GM23248 (cell line): ENCODE measurements at regions not wholly inside any gene's neighbourhood (a gene's known extent, or its start where the extent isn't known, plus 50 kb on each side); places are given as distances from the start of the nearest gene placed in this dataset.

Experiments used
- DNase-seq: peaks from one replicate; pipeline ENCODE4 v3.0.0-alpha.2; 2015
- H2AFZ ChIP-seq: fragments of 200-600 bp; sonication (generic); 2 replicates; pipeline ENCODE4 v1.6.1; 2016; ENCODE audit warnings: antibody characterized with exemption
- H3F3A ChIP-seq: fragments of 200-600 bp; sonication (generic); 2 replicates; pipeline ENCODE4 v1.6.1; 2016; ENCODE audit warnings: mild to moderate bottlenecking, antibody characterized with exemption, mixed run types; ENCODE audit not compliant: insufficient read depth
- H3K27ac ChIP-seq: fragments of 200-600 bp; sonication (generic); 2 replicates; pipeline ENCODE4 v1.5.1; 2016; ENCODE audit warnings: mild to moderate bottlenecking
- H3K27me3 ChIP-seq: fragments of 200-600 bp; sonication (generic); replicated peaks from 2 replicates; pipeline ENCODE4 v1.6.1; 2016; ENCODE audit warnings: mild to moderate bottlenecking; ENCODE audit not compliant: insufficient read depth
- H3K36me3 ChIP-seq: fragments of 200-600 bp; sonication (generic); 2 replicates; pipeline ENCODE4 v1.6.1; 2016; ENCODE audit warnings: low read depth, mild to moderate bottlenecking
- H3K4me1 ChIP-seq: fragments of 200-600 bp; sonication (generic); 2 replicates; pipeline ENCODE4 v1.6.1; 2016; ENCODE audit warnings: mild to moderate bottlenecking; ENCODE audit not compliant: insufficient read depth
- H3K4me2 ChIP-seq: fragments of 200-600 bp; sonication (generic); one replicate; pipeline ENCODE4 v1.6.1; 2016; ENCODE audit warnings: mild to moderate bottlenecking; ENCODE audit not compliant: unreplicated experiment
- H3K4me3 ChIP-seq: fragments of 200-600 bp; sonication (generic); 2 replicates; pipeline ENCODE4 v1.5.1; 2016; ENCODE audit warnings: mild to moderate bottlenecking
- H3K79me2 ChIP-seq: fragments of 200-600 bp; sonication (generic); 2 replicates; pipeline ENCODE4 v1.6.1; 2016; ENCODE audit warnings: mild to moderate bottlenecking; ENCODE audit not compliant: insufficient read depth
- H3K9ac ChIP-seq: fragments of 200-600 bp; sonication (generic); 2 replicates; pipeline ENCODE4 v1.6.1; 2016; ENCODE audit warnings: mild to moderate bottlenecking
- H3K9me2 ChIP-seq: fragments of 200-600 bp; sonication (generic); 2 replicates; pipeline ENCODE4 v1.6.1; 2016; ENCODE audit warnings: mixed run types, mild to moderate bottlenecking, moderate library complexity; ENCODE audit not compliant: insufficient read depth
- H3K9me3 ChIP-seq: fragments of 200-600 bp; sonication (generic); one replicate; pipeline ENCODE4 v1.6.1; 2017; ENCODE audit warnings: low read depth
- H4K20me1 ChIP-seq: fragments of 200-600 bp; sonication (generic); 2 replicates; pipeline ENCODE4 v1.6.0; 2016; ENCODE audit not compliant: insufficient read depth
- EZH2 ChIP-seq: fragments of 200-600 bp; sonication (generic); IDR thresholded peaks from 2 replicates; pipeline ENCODE4 v1.6.1; 2018; ENCODE audit warnings: antibody characterized with exemption, mild to moderate bottlenecking; ENCODE audit not compliant: insufficient read depth, poor library complexity, severe bottlenecking
- EZH2phosphoT487 ChIP-seq: fragments of 200-600 bp; sonication (generic); IDR thresholded peaks from 2 replicates; pipeline ENCODE4 v1.6.1; 2018; ENCODE audit warnings: antibody characterized with exemption, moderate library complexity, mild to moderate bottlenecking, low read depth; ENCODE audit not compliant: insufficient read depth
- WGBS, 2 experiments: methylation state at CpG; one replicate each; pipeline ENCODE4 v1.1.6; 2015 to 2017; ENCODE audit warnings: low lambda C conversion rate in 2 of 2, low coverage in 1 of 2; ENCODE audit errors: missing lambda C conversion rate in 2 of 2; 5-methylcytosine and 5-hydroxymethylcytosine counted together
- in situ Hi-C: fragments of 300-500 bp; cut with MboI; formaldehyde crosslinking; loops from 2 replicates; pipeline ENCODE4 v1.15.0; 2020

DNA sequence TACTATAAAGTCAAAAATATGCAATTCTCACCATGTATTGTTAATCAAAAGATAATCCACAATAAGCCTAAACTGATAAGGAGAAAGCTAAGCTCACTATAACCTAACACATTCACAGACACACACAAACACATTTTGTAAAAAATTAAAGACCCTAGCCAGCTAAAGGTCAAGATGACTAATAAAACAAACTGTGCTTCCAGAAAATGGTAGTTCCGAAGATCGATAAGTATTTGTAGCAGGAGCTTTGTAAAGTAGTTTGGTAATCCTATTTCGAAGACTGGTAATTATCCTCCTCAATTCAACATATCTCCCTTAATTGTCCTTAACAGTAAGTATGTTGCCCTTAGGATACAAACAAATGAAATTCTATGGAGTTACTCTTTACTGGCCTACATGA is 62.9 kb upstream of the CHMP2B start:
- Histone ChIP-seq H3K4me2 (no peak overlapping the region), H3K4me1 (peaks cover 5% of the 10 kb centered on the region; the same call in 1 of the 2 replicates), H2AFZ (no peak overlapping the region), H3K4me3 (no peak overlapping the region), H3F3A (no peaks in the 10 kb centered on the region), H3K9me3 (no peaks in the 10 kb centered on the region), H3K36me3 (no peaks in the 10 kb centered on the region), H3K9me2 (no peaks in the 10 kb centered on the region), H4K20me1 (no peaks in the 10 kb centered on the region), H3K27me3 (no peaks in the 10 kb centered on the region), H3K27ac (no peak overlapping the region), H3K79me2 (no peaks in the 10 kb centered on the region), H3K9ac (no peak overlapping the region)
- DNase-seq = no peak
- TF ChIP-seq EZH2phosphoT487 (no peak), EZH2 (no peak)
- WGBS, 2 experiments = 92 to 97% methylated on average over 3 of the region's 3 CpGs
- in situ Hi-C loops = no loop called here

DNA sequence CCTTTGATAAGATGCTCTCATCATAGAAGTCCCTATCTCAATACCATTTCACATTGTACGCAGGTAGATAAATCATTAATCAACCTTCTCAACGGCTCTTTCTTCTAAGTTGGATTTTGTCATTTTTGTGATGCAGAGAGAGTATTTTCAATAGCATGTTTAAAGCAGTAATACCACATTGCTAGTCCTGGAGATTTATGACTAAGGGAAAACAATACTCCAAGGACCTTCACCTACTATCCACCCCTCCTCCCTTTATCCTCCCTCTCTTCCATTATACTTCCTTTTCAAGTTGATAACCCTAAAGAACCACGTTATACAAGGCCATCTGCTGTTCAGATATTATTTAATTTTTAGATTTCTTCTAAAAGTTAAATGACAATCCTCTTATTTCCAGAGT is 65.3 kb upstream of the CHMP2B start:
- Histone ChIP-seq H3K9ac (no peak overlapping the region), H3K79me2 (no peaks in the 10 kb centered on the region), H3K4me2 (no peak overlapping the region), H3K9me3 (no peaks in the 10 kb centered on the region), H4K20me1 (no peaks in the 10 kb centered on the region), H2AFZ (no peak overlapping the region), H3K27me3 (no peaks in the 10 kb centered on the region), H3K4me1 (no peaks in the 10 kb centered on the region), H3K9me2 (no peaks in the 10 kb centered on the region), H3F3A (no peaks in the 10 kb centered on the region), H3K4me3 (no peak overlapping the region), H3K36me3 (no peaks in the 10 kb centered on the region), H3K27ac (no peak overlapping the region)
- in situ Hi-C loops = no loop called here
- WGBS, 2 experiments = 62 to 66% methylated on average over 3 of the region's 3 CpGs
- DNase-seq = no peak
- no peak for TF ChIP-seq EZH2phosphoT487
- no peak for TF ChIP-seq EZH2

DNA sequence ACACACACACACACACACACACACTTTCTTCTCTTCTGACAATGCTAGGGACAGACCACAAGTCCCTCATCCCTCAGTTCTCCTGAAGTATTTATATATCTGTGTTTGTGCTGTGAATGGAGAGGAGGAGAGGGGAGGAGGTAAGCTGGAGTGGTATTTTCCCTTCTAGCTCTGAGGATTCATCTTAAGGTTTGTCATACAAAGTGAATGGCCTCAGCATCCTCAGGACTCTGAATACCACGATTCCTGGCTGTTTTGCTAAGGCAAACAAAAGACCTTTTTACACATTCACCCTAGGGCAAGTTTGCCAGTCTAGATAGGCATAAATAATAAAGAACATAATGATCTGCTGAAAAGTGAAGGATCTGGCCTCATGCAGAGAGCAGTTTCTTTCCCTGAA is 65.7 kb upstream of the CHMP2B start:
- 68 to 71% methylated on average over 1 of the region's 1 CpG for WGBS, 2 experiments

DNA sequence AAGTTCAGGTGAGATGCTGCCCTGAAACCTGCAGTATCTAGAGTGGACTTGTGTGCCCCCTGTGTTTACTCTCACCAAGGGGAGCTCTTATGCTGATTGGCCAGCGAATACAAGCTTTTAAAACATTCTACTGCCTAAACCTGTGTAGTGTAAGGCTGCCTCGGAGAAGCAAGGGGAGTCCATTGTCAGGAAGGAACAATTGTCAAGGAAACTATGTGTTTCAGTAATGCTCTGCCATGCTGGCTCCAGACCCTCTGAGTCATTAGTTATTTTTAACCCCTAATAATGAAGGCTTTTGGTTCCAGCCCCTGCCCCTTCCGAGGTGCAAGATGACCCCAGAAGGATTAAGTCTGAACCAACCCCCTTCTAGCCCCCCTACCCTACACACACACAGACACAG is 66.1 kb upstream of the CHMP2B start:
- no peak for TF ChIP-seq EZH2
- 66 to 73% methylated on average over 3 of the region's 3 CpGs for WGBS, 2 experiments
- in situ Hi-C loops = no loop called here
- Histone ChIP-seq H3F3A (no peaks in the 10 kb centered on the region), H3K4me1 (no peaks in the 10 kb centered on the region), H3K4me3 (no peak overlapping the region), H3K27me3 (no peaks in the 10 kb centered on the region), H3K4me2 (no peak overlapping the region), H3K27ac (no peak overlapping the region), H3K9me2 (no peaks in the 10 kb centered on the region), H4K20me1 (no peaks in the 10 kb centered on the region), H3K79me2 (no peaks in the 10 kb centered on the region), H3K9me3 (no peaks in the 10 kb centered on the region), H2AFZ (no peak overlapping the region), H3K9ac (no peak overlapping the region), H3K36me3 (no peaks in the 10 kb centered on the region)
- DNase-seq = no peak

More for the DNA sequence above, 65.7 kb upstream of the CHMP2B start:
- no peaks in the 10 kb centered on the region for H3K4me1 ChIP-seq
- no peak overlapping the region for H3K4me2 ChIP-seq
- no peak overlapping the region for H3K4me3 ChIP-seq
- H3K9me3 ChIP-seq = no peaks in the 10 kb centered on the region
- no peak overlapping the region for H2AFZ ChIP-seq
- DNase-seq = no peak
- H3K27ac ChIP-seq = no peak overlapping the region
- TF ChIP-seq EZH2 (no peak), EZH2phosphoT487 (no peak)
- no peaks in the 10 kb centered on the region for H3K79me2 ChIP-seq
- H3K27me3 ChIP-seq = no peaks in the 10 kb centered on the region
- H3K9me2 ChIP-seq = no peaks in the 10 kb centered on the region
- H4K20me1 ChIP-seq = no peaks in the 10 kb centered on the region
- no peaks in the 10 kb centered on the region for H3F3A ChIP-seq
- no peaks in the 10 kb centered on the region for H3K36me3 ChIP-seq
- H3K9ac ChIP-seq = no peak overlapping the region
- in situ Hi-C loops = no loop called here

DNA sequence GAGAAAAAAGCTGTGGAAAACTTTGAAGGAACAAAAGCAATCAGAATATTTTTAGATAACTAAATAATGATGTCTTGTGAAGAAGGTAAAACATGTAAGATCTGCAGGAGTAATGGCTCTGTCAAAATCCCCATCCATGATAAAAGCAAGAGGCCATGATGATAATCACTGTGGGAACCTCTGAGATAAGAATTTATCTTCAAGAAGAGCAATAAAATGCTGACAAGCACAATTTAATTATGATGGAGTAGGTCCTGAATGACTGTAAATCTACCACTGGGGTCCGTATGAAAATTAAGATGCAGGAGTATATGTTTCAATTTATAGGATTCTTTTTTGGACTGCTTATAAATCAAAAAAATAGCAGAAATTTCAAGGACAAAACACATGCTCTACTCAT is 68.3 kb upstream of the CHMP2B start:
- no peak overlapping the region for H3K27ac ChIP-seq
- no peaks in the 10 kb centered on the region for H3F3A ChIP-seq
- no peak overlapping the region for H3K9ac ChIP-seq
- no peaks in the 10 kb centered on the region for H3K79me2 ChIP-seq
- no peak overlapping the region for H3K4me3 ChIP-seq
- H3K4me1 ChIP-seq = no peaks in the 10 kb centered on the region
- no peaks in the 10 kb centered on the region for H3K36me3 ChIP-seq
- DNase-seq = no peak
- no peaks in the 10 kb centered on the region for H3K9me3 ChIP-seq
- H3K4me2 ChIP-seq = no peak overlapping the region
- H2AFZ ChIP-seq = no peak overlapping the region
- in situ Hi-C loops = no loop called here
- H3K9me2 ChIP-seq = no peaks in the 10 kb centered on the region
- TF ChIP-seq EZH2 = no peak
- no peak for TF ChIP-seq EZH2phosphoT487
- WGBS, 2 experiments = 18 to 20% methylated on average over 1 of the region's 1 CpG
- no peaks in the 10 kb centered on the region for H4K20me1 ChIP-seq
- H3K27me3 ChIP-seq = no peaks in the 10 kb centered on the region
